Endothelial cell of umbilical vein (primary cell): ENCODE measurements at regions not wholly inside any gene's neighbourhood (a gene's known extent, or its start where the extent isn't known, plus 50 kb on each side); places are given as distances from the start of the nearest gene placed in this dataset.

ENCODE experiments used
- BruUV-seq: library from RNA; stranded (reverse); fragments of 400-500 nt; replicated peaks from 2 replicates; lab custom pipeline; 2021; lab: Mats Ljungman, UMichigan
- CTCF ChIA-PET: fragments of 300-600, 350-600 bp; sonication (Branson Sonifier 250); formaldehyde crosslinking; loops from one replicate; lab custom pipeline; 2021; ENCODE audit warnings: antibody characterized with exemption, inconsistent platforms; lab: Charles Lee
- POLR2A ChIA-PET: fragments of 300-600, 350-600 bp; sonication (Branson Sonifier 250); formaldehyde crosslinking; loops from one replicate; lab custom pipeline; 2021; ENCODE audit warnings: antibody characterized with exemption, inconsistent platforms; lab: Charles Lee
- DNase-seq: peaks from one replicate; pipeline ENCODE4 v3.0.0-alpha.2; 2011; ENCODE audit warnings: low read depth, low spot score
- FAIRE-seq: peaks from 2 replicates; lab custom pipeline; 2011; peaks lifted over from hg19 to GRCh38; lab: Jason Lieb, UNC
- H2AFZ ChIP-seq: 2 replicates; pipeline ENCODE4 v1.6.0; 2012; ENCODE audit warnings: low read depth, low read length, control low read depth, inconsistent platforms
- H3K27ac ChIP-seq: 2 replicates; pipeline ENCODE4 v1.5.1; 2011; ENCODE audit warnings: low read depth, mild to moderate bottlenecking, control low read depth, low read length, moderate library complexity; ENCODE audit not compliant: insufficient read depth
- H3K27me3 ChIP-seq, 2 experiments: 2 replicates each; pipeline versions ENCODE4 v1.6.0 to v1.6.1; 2011; ENCODE audit warnings: low read length in 2 of 2, mixed read lengths in 1 of 2; ENCODE audit not compliant: control insufficient read depth in 2 of 2, insufficient read depth in 2 of 2
- H3K36me3 ChIP-seq, 2 experiments: 2 replicates in 1 of 2; 3 replicates in 1 of 2; pipeline ENCODE4 v1.5.1; 2011; ENCODE audit warnings: low read length in 2 of 2, mild to moderate bottlenecking in 1 of 2, moderate library complexity in 1 of 2; ENCODE audit not compliant: control insufficient read depth in 2 of 2, insufficient read depth in 2 of 2; ENCODE audit errors: extremely low read depth in 1 of 2
- H3K4me1 ChIP-seq: 3 replicates; pipeline ENCODE4 v1.5.1; 2011; ENCODE audit warnings: mild to moderate bottlenecking, low read length; ENCODE audit not compliant: control insufficient read depth, insufficient read depth; ENCODE audit errors: extremely low read depth
- H3K4me2 ChIP-seq: 2 replicates; pipeline ENCODE4 v1.6.1; 2011; ENCODE audit warnings: low read length, control low read depth, mixed read lengths; ENCODE audit not compliant: insufficient read depth
- H3K4me3 ChIP-seq, 3 experiments: fragments of 200-600 bp in 1 of 3; sonication (generic), shearing (Covaris generic) in 1 of 3; replicated peaks in 1 of 3; 2 replicates each; pipeline ENCODE4 v1.5.1; 2011 to 2016; ENCODE audit warnings: control low read depth in 3 of 3, low read length in 3 of 3, mild to moderate bottlenecking in 2 of 3, inconsistent platforms in 1 of 3, low read depth in 1 of 3, moderate library complexity in 1 of 3; ENCODE audit not compliant: insufficient read depth in 1 of 3
- H3K79me2 ChIP-seq: 2 replicates; pipeline ENCODE4 v1.6.0; 2012; ENCODE audit warnings: low read length, inconsistent platforms; ENCODE audit not compliant: control insufficient read depth, insufficient read depth
- H3K9ac ChIP-seq: replicated peaks from 2 replicates; pipeline ENCODE3; 2011; ENCODE audit warnings: low read length, control low read depth; ENCODE audit not compliant: insufficient read depth; ENCODE audit errors: extremely low read depth
- H3K9me1 ChIP-seq: replicated peaks from 3 replicates; pipeline ENCODE4 v1.6.0; 2011; ENCODE audit warnings: mild to moderate bottlenecking, low read length; ENCODE audit not compliant: control insufficient read depth, insufficient read depth; ENCODE audit errors: extremely low read depth
- H3K9me3 ChIP-seq: replicated peaks from 2 replicates; pipeline ENCODE4 v1.5.1; 2012; ENCODE audit warnings: low read length, inconsistent platforms; ENCODE audit not compliant: control insufficient read depth, insufficient read depth
- H4K20me1 ChIP-seq: replicated peaks from 2 replicates; pipeline ENCODE3; 2011; ENCODE audit warnings: mild to moderate bottlenecking, low read length; ENCODE audit not compliant: control insufficient read depth, insufficient read depth; ENCODE audit errors: extremely low read depth
- CTCF ChIP-seq, 2 donors: IDR thresholded peaks; 1 replicate in 1 of 2; 2 replicates in 1 of 2; pipeline ENCODE4 v1.5.1; 2011; ENCODE audit warnings: low read length in 2 of 2, mild to moderate bottlenecking in 2 of 2, moderate library complexity in 2 of 2, control low read depth in 1 of 2, inconsistent platforms in 1 of 2, low read depth in 1 of 2; ENCODE audit not compliant: insufficient read depth in 1 of 2; ENCODE audit errors: extremely low read depth in 1 of 2
- EZH2 ChIP-seq: IDR thresholded peaks from 2 replicates; pipeline ENCODE4 v1.6.1; 2012; ENCODE audit warnings: borderline replicate concordance, low read depth, mild to moderate bottlenecking, moderate library complexity, low read length, inconsistent platforms; ENCODE audit not compliant: severe bottlenecking
- FOS ChIP-seq: IDR thresholded peaks from 2 replicates; pipeline ENCODE4 v1.6.1; 2011; ENCODE audit warnings: mild to moderate bottlenecking, low read length, moderate library complexity, borderline replicate concordance; ENCODE audit not compliant: insufficient read depth
- GATA2 ChIP-seq: IDR thresholded peaks from 2 replicates; pipeline ENCODE4 v1.7.0; 2011; ENCODE audit warnings: low read depth, mild to moderate bottlenecking, moderate library complexity, mixed read lengths, low read length; ENCODE audit not compliant: insufficient read length, insufficient read depth
- JUN ChIP-seq: IDR thresholded peaks from 2 replicates; pipeline ENCODE4 v1.6.1; 2011; ENCODE audit warnings: borderline replicate concordance, low read depth; ENCODE audit not compliant: insufficient read length, insufficient read depth
- MAX ChIP-seq: IDR thresholded peaks from 2 replicates; pipeline ENCODE4 v1.6.1; 2011; ENCODE audit not compliant: insufficient read depth, insufficient read length
- MYC ChIP-seq: IDR thresholded peaks from one replicate; pipeline ENCODE4 v1.6.1; 2011; ENCODE audit warnings: mild to moderate bottlenecking, low read depth, low read length
- POLR2A ChIP-seq: IDR thresholded peaks from 2 replicates; pipeline ENCODE4 v1.6.1; 2012; ENCODE audit warnings: low read depth, mild to moderate bottlenecking, control low read depth, low read length
- POLR2AphosphoS5 ChIP-seq: IDR thresholded peaks from 2 replicates; pipeline ENCODE4 v1.6.1; 2012; ENCODE audit warnings: low read depth, mild to moderate bottlenecking, control low read depth, low read length, moderate library complexity; ENCODE audit not compliant: insufficient read depth
- dilution Hi-C: fragments of 300-500 bp; cut with MboI; formaldehyde crosslinking; loops from one replicate; pipeline ENCODE4 v1.15.0; 2019; ENCODE audit warnings: low sequenced_read_pairs; ENCODE audit not compliant: extremely low pct_ligation_motif_present
- intact Hi-C: fragments of 100-400 bp; cut with micrococcal nuclease; formaldehyde crosslinking; loops from one replicate; pipeline ENCODE4 v1.10.0; 2022

DNA sequence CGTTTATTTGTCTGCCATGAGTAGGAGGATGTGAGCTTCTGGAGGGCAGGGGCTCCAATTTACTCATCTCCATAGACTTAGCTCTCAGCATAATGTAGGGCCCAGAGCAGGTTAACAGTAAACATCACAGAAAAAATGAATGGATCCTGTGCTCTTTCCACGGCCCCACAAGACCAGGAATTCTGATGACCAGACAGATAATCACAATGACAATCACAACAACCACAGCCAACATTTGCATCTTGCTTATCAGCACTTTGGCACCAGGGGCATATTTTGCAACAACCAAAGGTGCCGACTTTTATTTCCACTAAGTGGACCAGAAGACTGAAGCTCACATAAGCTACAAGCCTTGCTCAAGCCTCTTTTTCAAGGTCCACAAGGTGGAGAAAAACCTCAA, 68.9 kb upstream of the ANKRD34C start:
- FAIRE-seq: no peak

More for the DNA sequence above, 68.9 kb upstream of the ANKRD34C start:
- Histone ChIP-seq H3K79me2 (no peaks in the 10 kb centered on the region), H3K9ac (no peak overlapping the region), H3K27me3 (peaks cover 0 to 3% of the 10 kb centered on the region in 2 experiments), H3K9me3 (no peaks in the 10 kb centered on the region), H3K27ac (no peak overlapping the region), H3K9me1 (no peaks in the 10 kb centered on the region), H3K36me3 (no peaks in the 10 kb centered on the region), H3K4me3 (no peak overlapping the region), H4K20me1 (no peaks in the 10 kb centered on the region), H3K4me2 (no peak overlapping the region), H3K4me1 (no peaks in the 10 kb centered on the region), H2AFZ (no peak overlapping the region)
- dilution Hi-C loops: no loop called here
- BruUV-seq: no TSS peak
- TF ChIP-seq POLR2AphosphoS5 (no peak), EZH2 (no peak), CTCF (IDR thresholded peaks at IDR 0.05; ENCODE audit: extremely low read depth in 1 of 2, insufficient read depth in 1 of 2, low read depth in 1 of 2, low read length in 2 of 2) (no peak), POLR2A (no peak), JUN (no peak), MAX (no peak), FOS (no peak), GATA2 (no peak), MYC (no peak)
- ChIA-PET POLR2A (no interaction called here), CTCF (no interaction called here)
- DNase-seq: no peak
- intact Hi-C loops: no loop called here
